Stomach (tissue), 4 donors: ENCODE measurements at regions not wholly inside any gene's neighbourhood (a gene's known extent, or its start where the extent isn't known, plus 50 kb on each side); places are given as distances from the start of the nearest gene placed in this dataset.

Experiments
- CTCF ChIP-seq, 7 experiments: fragments of 450-650 bp in 4 of 7; fragments of 200-600 bp in 3 of 7; sonication (generic) in 3 of 7; IDR thresholded peaks; one replicate each; pipeline ENCODE4 v1.5.1; 2016 to 2019; ENCODE audit warnings: antibody characterized with exemption in 7 of 7, control low read depth in 2 of 7, mild to moderate bottlenecking in 1 of 7
- EP300 ChIP-seq: sonication (generic); formaldehyde crosslinking; IDR thresholded peaks from one replicate; pipeline ENCODE4 v1.6.1; 2017; ENCODE audit warnings: antibody characterized with exemption
- POLR2A ChIP-seq, 4 donors: fragments of 450-650 bp; IDR thresholded peaks; one replicate each; pipeline ENCODE4 v1.6.1; 2016; ENCODE audit warnings: antibody characterized with exemption in 4 of 4, control low read depth in 2 of 4, mild to moderate bottlenecking in 1 of 4, moderate library complexity in 1 of 4
- POLR2AphosphoS5 ChIP-seq, 3 donors: sonication (generic); formaldehyde crosslinking; IDR thresholded peaks; one replicate each; pipeline ENCODE4 v1.6.1; 2016; ENCODE audit warnings: antibody characterized with exemption in 3 of 3

DNA sequence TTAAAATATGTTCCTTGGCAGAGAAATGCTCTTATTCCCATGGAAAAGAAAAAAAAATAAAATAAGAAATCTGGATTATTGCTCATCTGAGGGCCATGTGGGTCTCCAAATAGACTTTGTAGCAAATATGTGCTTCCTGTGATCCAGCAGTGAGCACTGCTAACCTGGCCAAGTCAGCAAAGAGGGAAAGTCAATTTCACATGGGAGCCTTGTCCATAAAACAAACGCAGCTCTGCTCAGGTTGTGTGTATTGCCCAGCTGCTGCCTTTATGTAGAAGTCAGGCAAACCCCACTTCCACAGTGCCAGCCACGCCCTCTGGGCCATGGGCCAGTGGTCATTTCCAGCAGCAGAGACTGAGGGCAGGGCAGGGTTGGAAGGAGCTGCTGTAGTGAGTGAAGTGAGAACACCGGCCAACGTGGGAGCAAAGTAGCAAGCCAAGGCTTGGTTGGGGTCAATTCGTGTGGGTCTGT, 174.3 kb downstream of the LYPLAL1 start:
- TF ChIP-seq POLR2A (IDR thresholded peaks at IDR 0.05) (no peak), CTCF (IDR thresholded peaks at IDR 0.05) (no peak), POLR2AphosphoS5 (IDR thresholded peaks at IDR 0.05) (no peak), EP300 (no peak)
